ENCODE measurements at regions not wholly inside any gene's neighbourhood (a gene's known extent, or its start where the extent isn't known, plus 50 kb on each side); places are given as distances from the start of the nearest gene placed in this dataset.
A peak's percentile ranks its signal among the peaks of the same experiment; 100 is the strongest.

DNA sequence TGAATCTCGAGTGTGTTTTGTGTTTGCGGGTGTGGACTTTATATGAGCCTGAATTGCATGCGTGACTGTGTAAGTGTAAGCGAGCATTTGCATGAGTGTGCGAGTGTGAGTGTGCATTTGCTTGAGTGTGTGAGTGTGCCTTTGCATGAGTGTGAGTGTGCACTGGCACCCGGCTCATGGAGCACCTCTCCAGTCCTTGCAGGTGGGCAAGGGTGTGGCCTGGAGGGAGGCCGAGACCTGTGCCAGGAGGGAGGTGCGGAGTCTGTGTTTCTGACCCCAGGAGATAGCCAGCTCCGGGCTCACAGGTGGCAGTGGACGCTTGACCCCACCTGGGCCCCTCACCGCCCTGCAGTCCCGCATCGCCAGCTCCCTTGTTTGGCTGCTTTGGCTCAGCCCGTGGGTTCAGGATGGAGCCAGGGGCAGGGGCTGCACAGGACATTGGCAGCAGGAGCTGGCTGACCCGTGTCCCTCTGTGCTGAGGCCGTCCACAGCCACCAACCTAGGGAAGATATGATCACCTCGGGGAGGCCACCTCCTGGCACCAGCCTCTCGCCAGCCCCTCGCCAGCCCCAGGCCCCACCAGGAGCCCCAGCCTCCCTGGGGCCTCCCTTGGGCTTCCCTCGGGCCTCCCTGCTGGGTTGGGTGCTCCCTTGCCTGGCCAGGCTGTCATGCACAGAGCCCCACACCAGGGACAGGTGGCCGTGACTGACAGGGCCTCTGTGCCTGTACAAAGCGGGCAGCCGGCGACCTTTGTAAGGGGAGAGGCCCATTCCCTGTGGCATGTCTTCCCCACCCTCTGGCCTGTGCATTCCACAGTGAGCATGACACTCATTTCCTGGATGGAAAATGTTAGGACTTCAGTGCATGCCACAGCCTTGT lies 81.6 kb downstream of the PTGR3 start:
- Histone ChIP-seq H3K4me1 (no peaks in the 10 kb centered on the region), H3K36me3 (no peaks in the 10 kb centered on the region), H3K27me3 (no peaks in the 10 kb centered on the region), H3K9me3 (no peaks in the 10 kb centered on the region), H3K4me3 (no peak overlapping the region), H3K27ac (no peak overlapping the region)
- TF ChIP-seq CTCF (IDR thresholded peaks at IDR 0.05) (no peak), EP300 (IDR thresholded peaks at IDR 0.05) (no peak), POLR2A (IDR thresholded peaks at IDR 0.05) (no peak), POLR2AphosphoS5 (IDR thresholded peaks at IDR 0.05) (no peak)
- DNase-seq (ENCODE audit: low spot score in 2 of 2), result peak; percentile 56 to 72
- WGBS, result 85% methylated on average over 11 of the region's 24 CpGs

DNA sequence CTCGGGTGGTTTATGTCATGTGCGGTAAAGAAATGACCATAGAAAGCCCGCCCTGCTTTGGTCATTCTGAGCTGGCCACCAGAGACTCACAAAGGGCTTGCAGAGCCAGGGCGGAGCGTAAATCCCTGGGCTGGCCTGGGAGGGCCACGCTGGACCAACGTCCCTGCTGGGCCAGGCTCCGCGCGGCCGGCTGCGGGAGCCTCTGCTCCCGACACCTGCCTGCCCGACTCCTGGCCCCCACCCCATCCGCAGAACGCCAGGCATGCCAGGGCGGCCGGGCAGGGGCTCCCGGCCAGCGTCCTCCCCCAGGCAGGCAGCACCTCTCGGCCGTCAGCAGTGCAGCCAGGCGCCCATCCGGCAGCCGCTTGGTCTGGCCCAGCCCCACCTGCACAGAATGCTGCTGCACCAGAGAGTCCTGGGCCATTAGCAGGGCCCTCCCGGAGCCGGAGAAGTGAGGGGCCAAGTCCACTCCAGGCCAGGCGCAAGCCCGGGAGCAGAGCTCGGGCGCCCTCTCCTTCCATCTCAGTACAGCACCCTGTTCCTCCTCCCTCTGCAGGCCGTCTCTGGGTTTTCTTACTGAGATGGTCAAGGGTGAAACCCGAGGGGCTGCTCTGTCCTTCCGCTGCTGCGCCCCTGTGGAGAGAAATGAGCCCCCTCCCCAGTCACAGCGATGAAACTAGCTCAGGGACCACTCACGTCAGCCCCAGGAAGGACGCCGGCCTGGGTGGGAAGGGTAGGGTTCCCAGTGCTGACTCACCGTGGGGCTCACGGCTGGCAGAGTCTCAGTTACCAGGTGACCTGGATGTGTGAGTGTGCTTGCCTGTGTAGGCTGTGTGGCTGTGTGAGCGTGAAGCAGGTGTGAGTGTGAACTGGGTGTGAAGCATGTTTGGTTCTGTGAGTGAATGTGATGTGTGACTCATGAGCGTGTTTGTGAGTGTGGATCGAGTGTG lies 83.3 kb downstream of the PTGR3 start:
- no peaks in the 10 kb centered on the region for H3K4me1 ChIP-seq
- no peaks in the 10 kb centered on the region for H3K36me3 ChIP-seq
- DNase-seq (ENCODE audit: low spot score in 2 of 2), result peak; percentile 40 to 75
- no peak overlapping the region for H3K27ac ChIP-seq
- TF ChIP-seq POLR2AphosphoS5 (IDR thresholded peaks at IDR 0.05) (no peak), POLR2A (IDR thresholded peaks at IDR 0.05) (no peak), CTCF (IDR thresholded peaks at IDR 0.05) (no peak), EP300 (IDR thresholded peaks at IDR 0.05) (no peak)
- no peak overlapping the region for H3K4me3 ChIP-seq
- no peaks in the 10 kb centered on the region for H3K9me3 ChIP-seq
- 70% methylated on average over 19 of the region's 44 CpGs for WGBS
- H3K27me3 ChIP-seq, result no peaks in the 10 kb centered on the region

DNA sequence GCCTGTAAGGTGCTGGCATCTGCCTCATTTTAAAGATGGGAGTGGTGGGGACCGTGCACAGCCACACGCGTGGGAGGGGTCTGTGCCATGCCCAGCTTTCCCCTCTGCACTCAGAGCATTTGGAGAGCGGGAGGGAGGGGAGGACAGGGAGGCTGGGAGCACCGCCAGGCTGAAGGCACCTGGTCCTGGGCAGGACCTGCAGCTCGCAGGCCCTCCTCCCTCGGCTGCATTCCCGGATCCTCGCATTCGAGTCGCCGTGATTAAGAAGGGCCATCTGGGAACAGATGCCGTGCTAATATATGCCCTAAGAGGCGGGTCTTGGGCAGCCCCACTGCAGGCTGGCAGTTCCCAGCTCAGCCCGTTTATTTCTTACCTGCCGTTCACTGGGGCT lies 84.0 kb downstream of the PTGR3 start:
- Histone ChIP-seq H3K36me3 (no peaks in the 10 kb centered on the region), H3K4me3 (no peak overlapping the region), H3K27ac (no peak overlapping the region), H3K27me3 (no peaks in the 10 kb centered on the region), H3K9me3 (no peaks in the 10 kb centered on the region), H3K4me1 (no peaks in the 10 kb centered on the region)
- TF ChIP-seq EP300 (IDR thresholded peaks at IDR 0.05) (no peak), CTCF (IDR thresholded peaks at IDR 0.05) (no peak), POLR2A (IDR thresholded peaks at IDR 0.05) (no peak), POLR2AphosphoS5 (IDR thresholded peaks at IDR 0.05) (no peak)
- WGBS, result 68% methylated on average over 10 of the region's 16 CpGs
- peak in 1 of 2 donors; percentile 43 for DNase-seq (ENCODE audit: low spot score in 2 of 2)

DNA sequence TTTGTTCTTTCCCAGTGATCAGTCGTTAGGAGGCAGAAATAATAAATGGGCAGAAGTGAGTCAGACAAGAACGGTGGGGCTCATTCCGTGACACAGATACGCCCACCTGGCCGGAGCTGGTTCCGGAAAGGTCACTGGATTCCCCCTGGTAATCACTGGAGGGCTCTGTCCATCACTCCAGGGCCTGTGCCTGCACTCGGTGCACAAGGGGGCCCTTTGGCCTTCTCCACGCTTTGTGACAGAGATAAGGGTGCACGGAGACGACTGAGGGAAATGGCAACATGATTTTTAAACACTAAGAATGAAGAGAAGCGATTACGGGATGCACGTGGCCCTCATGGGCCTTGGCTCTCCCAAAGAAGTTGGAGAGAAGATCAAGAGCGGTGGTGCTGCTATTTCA lies 84.4 kb downstream of the PTGR3 start:
- no peak overlapping the region for H3K4me3 ChIP-seq
- H3K4me1 ChIP-seq, result no peaks in the 10 kb centered on the region
- TF ChIP-seq POLR2A (IDR thresholded peaks at IDR 0.05), result no peak
- no peak for TF ChIP-seq EP300 (IDR thresholded peaks at IDR 0.05)
- TF ChIP-seq POLR2AphosphoS5 (IDR thresholded peaks at IDR 0.05), result no peak
- no peak for TF ChIP-seq CTCF (IDR thresholded peaks at IDR 0.05)
- H3K36me3 ChIP-seq, result no peaks in the 10 kb centered on the region
- peak; percentile 8 to 33 for DNase-seq (ENCODE audit: low spot score in 2 of 2)
- WGBS, result 82% methylated on average over 14 of the region's 14 CpGs
- no peaks in the 10 kb centered on the region for H3K27me3 ChIP-seq
- no peaks in the 10 kb centered on the region for H3K9me3 ChIP-seq
- no peak overlapping the region for H3K27ac ChIP-seq

GRCh38 chr18:75123113-75123512 lies 85.8 kb downstream of the PTGR3 start:
- TF ChIP-seq EP300 (IDR thresholded peaks at IDR 0.05), result no peak
- Histone ChIP-seq H3K27me3 (no peaks in the 10 kb centered on the region), H3K4me3 (no peak overlapping the region), H3K9me3 (no peaks in the 10 kb centered on the region), H3K36me3 (no peaks in the 10 kb centered on the region), H3K27ac (no peak overlapping the region), H3K4me1 (no peaks in the 10 kb centered on the region)
- 94% methylated on average over 2 of the region's 12 CpGs for WGBS
- peak; percentile 39 to 73 for DNase-seq (ENCODE audit: low spot score in 2 of 2)
